ENCODE measurements at regions not wholly inside any gene's neighbourhood (a gene's known extent, or its start where the extent isn't known, plus 50 kb on each side); places are given as distances from the start of the nearest gene placed in this dataset.

GRCh38 chr2:205937211-205937610, 148.8 kb downstream of the INO80D start:
- no peaks in the 10 kb centered on the region for H3K4me1 Mint-ChIP-seq (ENCODE audit: low read depth)
- no peaks in the 10 kb centered on the region for H3K36me3 Mint-ChIP-seq
- no peak overlapping the region for H3K27ac Mint-ChIP-seq
- H3K4me3 Mint-ChIP-seq: no peak overlapping the region
- H3K9me3 Mint-ChIP-seq (ENCODE audit: low read depth): no peaks in the 10 kb centered on the region
- H3K27me3 Mint-ChIP-seq: no peaks in the 10 kb centered on the region

- Mint-ChIP-seq H3K4me3 (no peak overlapping the region), H3K4me1 (ENCODE audit: low read depth) (no peaks in the 10 kb centered on the region), H3K9me3 (ENCODE audit: low read depth) (no peaks in the 10 kb centered on the region)
These were observed 149.5 kb downstream of the INO80D start for GRCh38 chr2:205936446-205936845.

GRCh38 chr2:205934443-205934842, 151.5 kb downstream of the INO80D start:
- H3K27me3 Mint-ChIP-seq: peaks cover 7% of the 10 kb centered on the region
- no peaks in the 10 kb centered on the region for H3K36me3 Mint-ChIP-seq
- H3K9me3 Mint-ChIP-seq (ENCODE audit: low read depth): no peaks in the 10 kb centered on the region
- no peak overlapping the region for H3K4me3 Mint-ChIP-seq
- no peaks in the 10 kb centered on the region for H3K4me1 Mint-ChIP-seq (ENCODE audit: low read depth)
- no peak overlapping the region for H3K27ac Mint-ChIP-seq

More at GRCh38 chr2:205936446-205936845, 149.5 kb downstream of the INO80D start:
- Mint-ChIP-seq H3K27me3 (no peaks in the 10 kb centered on the region), H3K36me3 (no peaks in the 10 kb centered on the region), H3K27ac (no peak overlapping the region)

GRCh38 chr2:205932861-205933260, 153.1 kb downstream of the INO80D start:
- peaks cover 14% of the 10 kb centered on the region for H3K27me3 Mint-ChIP-seq

GRCh38 chr2:205931388-205931787, 154.6 kb downstream of the INO80D start:
- H3K4me1 Mint-ChIP-seq (ENCODE audit: low read depth): peaks cover 2% of the 10 kb centered on the region
- no peak overlapping the region for H3K4me3 Mint-ChIP-seq
- peaks cover 24% of the 10 kb centered on the region for H3K27me3 Mint-ChIP-seq
- no peaks in the 10 kb centered on the region for H3K9me3 Mint-ChIP-seq (ENCODE audit: low read depth)
- H3K27ac Mint-ChIP-seq: no peak overlapping the region
- no peaks in the 10 kb centered on the region for H3K36me3 Mint-ChIP-seq

More at GRCh38 chr2:205932861-205933260, 153.1 kb downstream of the INO80D start:
- Mint-ChIP-seq H3K4me1 (ENCODE audit: low read depth) (no peaks in the 10 kb centered on the region), H3K4me3 (no peak overlapping the region), H3K9me3 (ENCODE audit: low read depth) (no peaks in the 10 kb centered on the region), H3K27ac (no peak overlapping the region), H3K36me3 (no peaks in the 10 kb centered on the region)

GRCh38 chr2:205930209-205930608, 155.8 kb downstream of the INO80D start:
- H3K27me3 Mint-ChIP-seq: peaks cover 29% of the 10 kb centered on the region
- H3K4me1 Mint-ChIP-seq (ENCODE audit: low read depth): peaks cover 8% of the 10 kb centered on the region
- H3K4me3 Mint-ChIP-seq: no peak overlapping the region
- H3K36me3 Mint-ChIP-seq: no peaks in the 10 kb centered on the region
- no peaks in the 10 kb centered on the region for H3K9me3 Mint-ChIP-seq (ENCODE audit: low read depth)
- no peak overlapping the region for H3K27ac Mint-ChIP-seq

- Mint-ChIP-seq H3K36me3 (no peaks in the 10 kb centered on the region), H3K4me3 (no peak overlapping the region), H3K27me3 (peaks cover 34% of the 10 kb centered on the region), H3K9me3 (ENCODE audit: low read depth) (no peaks in the 10 kb centered on the region), H3K4me1 (ENCODE audit: low read depth) (peaks cover 8% of the 10 kb centered on the region), H3K27ac (peak overlapping the region; percentile 6)
These were observed 156.6 kb downstream of the INO80D start for GRCh38 chr2:205929246-205929942.

- Mint-ChIP-seq H3K4me1 (ENCODE audit: low read depth) (peaks cover 8% of the 10 kb centered on the region), H3K36me3 (no peaks in the 10 kb centered on the region), H3K27me3 (peaks cover 34% of the 10 kb centered on the region), H3K4me3 (peak overlapping the region; percentile 48), H3K27ac (no peak overlapping the region), H3K9me3 (ENCODE audit: low read depth) (no peaks in the 10 kb centered on the region)
These were observed 160.3 kb downstream of the INO80D start for GRCh38 chr2:205925373-205926337.

GRCh38 chr2:205924676-205925075, 161.3 kb downstream of the INO80D start:
- no peak overlapping the region for H3K27ac Mint-ChIP-seq

GRCh38 chr2:205915130-205915524, 170.8 kb downstream of the INO80D start:
- Mint-ChIP-seq H3K27ac (no peak overlapping the region), H3K4me3 (no peak overlapping the region), H3K27me3 (peaks cover 10% of the 10 kb centered on the region), H3K4me1 (ENCODE audit: low read depth) (no peaks in the 10 kb centered on the region), H3K9me3 (ENCODE audit: low read depth) (no peaks in the 10 kb centered on the region), H3K36me3 (no peaks in the 10 kb centered on the region)

More at GRCh38 chr2:205924676-205925075, 161.3 kb downstream of the INO80D start:
- no peaks in the 10 kb centered on the region for H3K9me3 Mint-ChIP-seq (ENCODE audit: low read depth)
- H3K4me3 Mint-ChIP-seq: no peak overlapping the region
- H3K36me3 Mint-ChIP-seq: no peaks in the 10 kb centered on the region
- peaks cover 8% of the 10 kb centered on the region for H3K4me1 Mint-ChIP-seq (ENCODE audit: low read depth)
- H3K27me3 Mint-ChIP-seq: peaks cover 36% of the 10 kb centered on the region

- no peaks in the 10 kb centered on the region for H3K4me1 Mint-ChIP-seq (ENCODE audit: low read depth)
- H3K36me3 Mint-ChIP-seq: no peaks in the 10 kb centered on the region
- peaks cover 11% of the 10 kb centered on the region for H3K27me3 Mint-ChIP-seq
- no peak overlapping the region for H3K4me3 Mint-ChIP-seq
- H3K9me3 Mint-ChIP-seq (ENCODE audit: low read depth): no peaks in the 10 kb centered on the region
- H3K27ac Mint-ChIP-seq: no peak overlapping the region
These were observed 171.5 kb downstream of the INO80D start for GRCh38 chr2:205914213-205915129.

- H3K4me1 Mint-ChIP-seq (ENCODE audit: low read depth): no peaks in the 10 kb centered on the region
- H3K27ac Mint-ChIP-seq: no peak overlapping the region
- no peaks in the 10 kb centered on the region for H3K36me3 Mint-ChIP-seq
- no peaks in the 10 kb centered on the region for H3K9me3 Mint-ChIP-seq (ENCODE audit: low read depth)
- H3K27me3 Mint-ChIP-seq: peaks cover 11% of the 10 kb centered on the region
- no peak overlapping the region for H3K4me3 Mint-ChIP-seq
These were observed 172.3 kb downstream of the INO80D start for GRCh38 chr2:205913668-205914067.

- no peaks in the 10 kb centered on the region for H3K9me3 Mint-ChIP-seq (ENCODE audit: low read depth)
- no peaks in the 10 kb centered on the region for H3K4me1 Mint-ChIP-seq (ENCODE audit: low read depth)
- H3K27me3 Mint-ChIP-seq: peaks cover 14% of the 10 kb centered on the region
- no peaks in the 10 kb centered on the region for H3K36me3 Mint-ChIP-seq
- H3K4me3 Mint-ChIP-seq: no peak overlapping the region
- no peak overlapping the region for H3K27ac Mint-ChIP-seq
These were observed 174.7 kb downstream of the INO80D start for GRCh38 chr2:205911306-205911705.

- Mint-ChIP-seq H3K27me3 (peaks cover 14% of the 10 kb centered on the region), H3K27ac (no peak overlapping the region), H3K36me3 (no peaks in the 10 kb centered on the region), H3K4me3 (no peak overlapping the region), H3K4me1 (ENCODE audit: low read depth) (no peaks in the 10 kb centered on the region), H3K9me3 (ENCODE audit: low read depth) (no peaks in the 10 kb centered on the region)
These were observed 176.8 kb downstream of the INO80D start for GRCh38 chr2:205909184-205909572.
